Sigmoid colon (tissue), 6 donors: ENCODE measurements at regions not wholly inside any gene's neighbourhood (a gene's known extent, or its start where the extent isn't known, plus 50 kb on each side); places are given as distances from the start of the nearest gene placed in this dataset.
"Not testable (repeated sequence)": the region's sequence is repeated elsewhere in the genome, so short reads cannot be mapped to it uniquely, and the experiment has no call there.

ENCODE experiments used
- DNase-seq: peaks from one replicate; pipeline ENCODE4 v3.0.0-alpha.2; 2019
- H3K27ac ChIP-seq, 4 donors: fragments of 200-600 bp; sonication (generic); one replicate each; pipeline ENCODE4 v1.5.1; 2016 to 2019; ENCODE audit warnings: mild to moderate bottlenecking in 1 of 4
- H3K27me3 ChIP-seq, 3 donors: fragments of 200-600 bp; sonication (generic); one replicate each; pipeline ENCODE4 v1.5.1; 2019; ENCODE audit warnings: mild to moderate bottlenecking in 1 of 3
- H3K36me3 ChIP-seq, 4 donors: fragments of 200-600 bp; sonication (generic); one replicate each; pipeline ENCODE4 v1.5.1; 2016 to 2019
- H3K4me1 ChIP-seq, 4 donors: fragments of 200-600 bp; sonication (generic); one replicate each; pipeline ENCODE4 v1.5.1; 2017 to 2019
- H3K4me3 ChIP-seq, 4 donors: fragments of 200-600 bp; sonication (generic); one replicate each; pipeline ENCODE4 v1.5.1; 2017 to 2019; ENCODE audit warnings: mild to moderate bottlenecking in 2 of 4, moderate library complexity in 1 of 4
- H3K9me3 ChIP-seq, 4 donors: fragments of 200-600 bp in 3 of 4; sonication (generic) in 3 of 4; one replicate each; pipeline versions ENCODE4 v1.5.1 to v1.6.1; 2013 to 2019
- CTCF ChIP-seq, 4 experiments: fragments of 450-650 bp in 3 of 4; fragments of 200-600 bp in 1 of 4; IDR thresholded peaks; one replicate each; pipeline ENCODE4 v1.5.1; 2016 to 2019; ENCODE audit warnings: antibody characterized with exemption in 4 of 4, mild to moderate bottlenecking in 3 of 4, moderate library complexity in 2 of 4
- EP300 ChIP-seq, 4 donors: sonication (generic); formaldehyde crosslinking; IDR thresholded peaks; one replicate each; pipeline ENCODE4 v1.6.1; 2017; ENCODE audit warnings: antibody characterized with exemption in 4 of 4
- POLR2A ChIP-seq, 2 donors: fragments of 450-650 bp; IDR thresholded peaks; one replicate each; pipeline ENCODE4 v1.6.1; 2016; ENCODE audit warnings: antibody characterized with exemption in 2 of 2, mild to moderate bottlenecking in 2 of 2, moderate library complexity in 2 of 2
- POLR2AphosphoS5 ChIP-seq, 4 donors: sonication (generic); formaldehyde crosslinking; IDR thresholded peaks; one replicate each; pipeline ENCODE4 v1.6.1; 2017; ENCODE audit warnings: antibody characterized with exemption in 4 of 4
- WGBS, 2 donors: extraction: QIAGEN DNeasy Blood & Tissue Kit; methylation state at CpG; one replicate each; pipeline ENCODE4 v1.1.7; 2013; 5-methylcytosine and 5-hydroxymethylcytosine counted together
- intact Hi-C: fragments of 100-400 bp; cut with DNase I; formaldehyde crosslinking; loops from one replicate; pipeline ENCODE4 v1.15.1; 2023
- donor health status: healthy with polysubstance abuse.
- donor health status: healthy.

- no peaks in the 10 kb centered on the region for H3K9me3 ChIP-seq
- H3K4me1 ChIP-seq: no peaks in the 10 kb centered on the region
- H3K4me3 ChIP-seq: no peak overlapping the region
- no peaks in the 10 kb centered on the region for H3K27me3 ChIP-seq
- DNase-seq: no peak
- no peaks in the 10 kb centered on the region for H3K36me3 ChIP-seq
- WGBS, 2 donors: 85 to 88% methylated on average over 4 of the region's 4 CpGs
- TF ChIP-seq POLR2A (IDR thresholded peaks at IDR 0.05): no peak
- no peak for TF ChIP-seq CTCF (IDR thresholded peaks at IDR 0.05)
- TF ChIP-seq EP300 (IDR thresholded peaks at IDR 0.05): no peak
- no peak for TF ChIP-seq POLR2AphosphoS5 (IDR thresholded peaks at IDR 0.05)
- no peak overlapping the region for H3K27ac ChIP-seq
- intact Hi-C loops: no loop called here
Observed at GRCh38 chr2:117336496-117336895, 478.0 kb upstream of the DDX18 start.

GRCh38 chr2:117337981-117338380, 476.5 kb upstream of the DDX18 start:
- H3K27me3 ChIP-seq, DNase-seq, H3K27ac ChIP-seq, H3K4me3 ChIP-seq, H3K9me3 ChIP-seq, H3K4me1 ChIP-seq, intact Hi-C loops, H3K36me3 ChIP-seq: not testable (repeated sequence)
- 72 to 73% methylated on average over 3 of the region's 3 CpGs for WGBS, 2 donors

- 90 to 91% methylated on average over 3 of the region's 3 CpGs for WGBS, 2 donors
Observed at GRCh38 chr2:117339980-117340379, 474.5 kb upstream of the DDX18 start.

GRCh38 chr2:117341690-117342089, 472.8 kb upstream of the DDX18 start:
- DNase-seq: no peak
- TF ChIP-seq POLR2A (IDR thresholded peaks at IDR 0.05) (no peak), EP300 (IDR thresholded peaks at IDR 0.05) (no peak), POLR2AphosphoS5 (IDR thresholded peaks at IDR 0.05) (no peak), CTCF (IDR thresholded peaks at IDR 0.05) (no peak)
- no peaks in the 10 kb centered on the region for H3K36me3 ChIP-seq
- no peaks in the 10 kb centered on the region for H3K4me1 ChIP-seq
- intact Hi-C loops: no loop called here
- no peak overlapping the region for H3K27ac ChIP-seq
- H3K27me3 ChIP-seq: no peaks in the 10 kb centered on the region
- no peaks in the 10 kb centered on the region for H3K9me3 ChIP-seq
- WGBS, 2 donors: 85 to 88% methylated on average over 5 of the region's 5 CpGs
- no peak overlapping the region for H3K4me3 ChIP-seq

More at GRCh38 chr2:117339980-117340379, 474.5 kb upstream of the DDX18 start:
- no peaks in the 10 kb centered on the region for H3K4me1 ChIP-seq
- no peaks in the 10 kb centered on the region for H3K27me3 ChIP-seq
- H3K27ac ChIP-seq: no peak overlapping the region
- TF ChIP-seq POLR2A (IDR thresholded peaks at IDR 0.05) (no peak), CTCF (IDR thresholded peaks at IDR 0.05) (no peak), POLR2AphosphoS5 (IDR thresholded peaks at IDR 0.05) (no peak)
- no peaks in the 10 kb centered on the region for H3K9me3 ChIP-seq
- H3K36me3 ChIP-seq: no peaks in the 10 kb centered on the region
- no peak for DNase-seq
- intact Hi-C loops: no loop called here
- no peak overlapping the region for H3K4me3 ChIP-seq

GRCh38 chr2:117342415-117342814, 472.1 kb upstream of the DDX18 start:
- no peaks in the 10 kb centered on the region for H3K27me3 ChIP-seq
- H3K27ac ChIP-seq: no peak overlapping the region
- no peak overlapping the region for H3K4me3 ChIP-seq
- DNase-seq: no peak
- H3K4me1 ChIP-seq: no peaks in the 10 kb centered on the region
- H3K9me3 ChIP-seq: no peaks in the 10 kb centered on the region
- TF ChIP-seq POLR2A (IDR thresholded peaks at IDR 0.05) (no peak), EP300 (IDR thresholded peaks at IDR 0.05) (no peak), POLR2AphosphoS5 (IDR thresholded peaks at IDR 0.05) (no peak), CTCF (IDR thresholded peaks at IDR 0.05) (no peak)
- intact Hi-C loops: no loop called here
- no peaks in the 10 kb centered on the region for H3K36me3 ChIP-seq
